GM23338 (cell line): ENCODE measurements at regions not wholly inside any gene's neighbourhood (a gene's known extent, or its start where the extent isn't known, plus 50 kb on each side); places are given as distances from the start of the nearest gene placed in this dataset.

Source experiments
- ATAC-seq: fragments of 200-7000 bp; cut with Tn5 transposase; 3 replicates; pipeline ENCODE4 v1.9.1; 2020
- DNase-seq: peaks from one replicate; pipeline ENCODE4 v3.0.0-alpha.2; 2015; ENCODE audit warnings: low spot score
- H2AFZ ChIP-seq: fragments of 200-600 bp; sonication (generic); 2 replicates; pipeline ENCODE4 v1.8.0; 2016; ENCODE audit warnings: antibody characterized with exemption, mild to moderate bottlenecking, moderate library complexity
- H3F3A ChIP-seq: fragments of 200-600 bp; sonication (generic); replicated peaks from 2 replicates; pipeline ENCODE4 v1.8.0; 2017; ENCODE audit warnings: antibody characterized with exemption, mixed run types, low read depth
- H3K27ac ChIP-seq: fragments of 200-600 bp; sonication (generic); 2 replicates; pipeline ENCODE4 v1.6.1; 2016; ENCODE audit warnings: low read depth
- H3K27me3 ChIP-seq: fragments of 200-600 bp; sonication (generic); 2 replicates; pipeline ENCODE4 v1.8.0; 2016; ENCODE audit warnings: mild to moderate bottlenecking, mixed run types, moderate library complexity; ENCODE audit not compliant: insufficient read depth
- H3K36me3 ChIP-seq: fragments of 200-600 bp; sonication (generic); 2 replicates; pipeline ENCODE4 v1.8.0; 2016; ENCODE audit warnings: mild to moderate bottlenecking; ENCODE audit not compliant: insufficient read depth
- H3K4me1 ChIP-seq: fragments of 200-600 bp; sonication (generic); 2 replicates; pipeline ENCODE4 v1.8.0; 2016; ENCODE audit warnings: mild to moderate bottlenecking, moderate library complexity; ENCODE audit not compliant: insufficient read depth
- H3K4me2 ChIP-seq: fragments of 200-600 bp; sonication (generic); 2 replicates; pipeline ENCODE4 v1.7.1; 2017; ENCODE audit warnings: mixed run types
- H3K4me3 ChIP-seq: fragments of 200-600 bp; sonication (generic); 2 replicates; pipeline ENCODE4 v1.6.1; 2016; ENCODE audit warnings: mixed run types
- H3K79me2 ChIP-seq: fragments of 200-600 bp; sonication (generic); replicated peaks from 2 replicates; pipeline ENCODE4 v1.8.0; 2017; ENCODE audit warnings: mild to moderate bottlenecking; ENCODE audit not compliant: insufficient read depth
- H3K9me2 ChIP-seq: fragments of 200-600 bp; sonication (generic); 2 replicates; pipeline ENCODE4 v1.8.0; 2017; ENCODE audit not compliant: insufficient read depth
- H4K20me1 ChIP-seq: fragments of 200-600 bp; sonication (generic); replicated peaks from 2 replicates; pipeline ENCODE4 v1.8.0; 2017; ENCODE audit warnings: mild to moderate bottlenecking; ENCODE audit not compliant: insufficient read depth
- H3K27ac Mint-ChIP-seq: 2 replicates; pipeline ENCODE4 v1.8.0; 2020; ENCODE audit warnings: inconsistent platforms, mild to moderate bottlenecking, moderate library complexity, mixed read lengths
- H3K27me3 Mint-ChIP-seq: 3 replicates; pipeline ENCODE4 v1.8.0; 2022; ENCODE audit warnings: low read depth, mild to moderate bottlenecking, moderate library complexity, mixed read lengths, inconsistent platforms; ENCODE audit not compliant: insufficient read depth, poor library complexity
- H3K36me3 Mint-ChIP-seq: 3 replicates; pipeline ENCODE4 v1.8.0; 2021; ENCODE audit warnings: low read depth, mild to moderate bottlenecking, inconsistent platforms, moderate library complexity, mixed read lengths
- H3K4me1 Mint-ChIP-seq: 3 replicates; pipeline ENCODE4 v1.8.0; 2020; ENCODE audit warnings: mild to moderate bottlenecking, inconsistent platforms, mixed read lengths
- H3K4me3 Mint-ChIP-seq: 3 replicates; pipeline ENCODE4 v1.8.0; 2021; ENCODE audit warnings: moderate library complexity, mild to moderate bottlenecking, inconsistent platforms, mixed read lengths
- H3K9me3 Mint-ChIP-seq: 3 replicates; pipeline ENCODE4 v1.8.0; 2020; ENCODE audit warnings: moderate library complexity, mild to moderate bottlenecking, inconsistent platforms, mixed read lengths
- CREB1 ChIP-seq: fragments of 250-450 bp; sonication (Bioruptor Pico); IDR thresholded peaks from 2 replicates; pipeline ENCODE4 v1.5.0; 2020; ENCODE audit warnings: low read depth, mild to moderate bottlenecking, moderate library complexity
- EZH2 ChIP-seq: fragments of 200-600 bp; sonication (generic); IDR thresholded peaks from one replicate; pipeline ENCODE4 v1.8.0; 2017; ENCODE audit warnings: antibody characterized with exemption, mild to moderate bottlenecking, low read depth; ENCODE audit not compliant: unreplicated experiment
- JUNB ChIP-seq: IDR thresholded peaks from one replicate; pipeline ENCODE4 v1.6.1; 2016; ENCODE audit warnings: antibody characterized with exemption; ENCODE audit not compliant: unreplicated experiment
- STAT1 ChIP-seq: IDR thresholded peaks from one replicate; pipeline ENCODE4 v1.6.1; 2016; ENCODE audit warnings: antibody characterized with exemption; ENCODE audit not compliant: unreplicated experiment
- ZNF331 ChIP-seq: fragments of 250-450 bp; sonication (Bioruptor Pico); IDR thresholded peaks from 2 replicates; pipeline ENCODE4 v1.5.0; 2020; ENCODE audit warnings: low read depth, mild to moderate bottlenecking, moderate library complexity
- TF ChIP-seq, protein P1 (sequence below): IDR thresholded peaks from one replicate; pipeline ENCODE4 v1.6.1; 2018; ENCODE audit warnings: antibody characterized with exemption; ENCODE audit not compliant: unreplicated experiment
- TF ChIP-seq, protein P2 (sequence below): IDR thresholded peaks from 2 replicates; pipeline ENCODE4 v1.6.1; 2016; ENCODE audit warnings: antibody characterized with exemption
- TF ChIP-seq, protein P3 (sequence below), 2 experiments: fragments of 200-600 bp in 1 of 2; sonication (generic) in 1 of 2; conservative IDR thresholded peaks; 2 replicates each; pipeline versions ENCODE4 v1.5.1 to v1.6.1; 2016 to 2017; ENCODE audit warnings: antibody characterized with exemption in 2 of 2, low read depth in 2 of 2, mild to moderate bottlenecking in 2 of 2, moderate library complexity in 1 of 2

DNA sequence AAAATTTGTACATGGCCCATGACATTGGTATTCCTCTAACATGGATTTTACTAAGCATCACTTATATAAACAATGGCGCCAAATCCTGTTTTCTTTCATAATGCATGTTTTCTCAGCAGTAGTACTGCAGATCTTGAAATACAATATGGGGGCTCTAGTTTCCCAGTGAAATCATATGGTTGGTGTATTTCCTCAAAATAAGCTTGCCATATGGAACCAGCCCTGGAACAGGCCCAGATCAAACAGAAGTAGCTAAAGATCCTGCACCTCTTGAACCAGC, 163.9 kb downstream of the ZNF608 start:
- H3K4me1 ChIP-seq, result peaks cover 32% of the 10 kb centered on the region
- Mint-ChIP-seq H3K9me3 (peaks cover 13% of the 10 kb centered on the region), H3K4me3 (no peak overlapping the region), H3K4me1 (peaks cover 35% of the 10 kb centered on the region), H3K27ac (no peak overlapping the region), H3K27me3 (peaks cover 25% of the 10 kb centered on the region), H3K36me3 (peaks cover 24% of the 10 kb centered on the region; the same call in 2 of the 3 replicates)
- H3K36me3 ChIP-seq, result no peaks in the 10 kb centered on the region
- H3K4me2 ChIP-seq, result 0 out of 2 replicates have a peak overlapping the region, but pooled peaks have one; percentile 60
- H3K9me2 ChIP-seq, result no peaks in the 10 kb centered on the region; the same call in 1 of the 2 replicates
- no peak for ATAC-seq
- DNase-seq, result no peak
- no peak for TF ChIP-seq JUNB
- no peak for TF ChIP-seq STAT1
- TF ChIP-seq EZH2, result no peak
- TF ChIP-seq, protein P1, sequence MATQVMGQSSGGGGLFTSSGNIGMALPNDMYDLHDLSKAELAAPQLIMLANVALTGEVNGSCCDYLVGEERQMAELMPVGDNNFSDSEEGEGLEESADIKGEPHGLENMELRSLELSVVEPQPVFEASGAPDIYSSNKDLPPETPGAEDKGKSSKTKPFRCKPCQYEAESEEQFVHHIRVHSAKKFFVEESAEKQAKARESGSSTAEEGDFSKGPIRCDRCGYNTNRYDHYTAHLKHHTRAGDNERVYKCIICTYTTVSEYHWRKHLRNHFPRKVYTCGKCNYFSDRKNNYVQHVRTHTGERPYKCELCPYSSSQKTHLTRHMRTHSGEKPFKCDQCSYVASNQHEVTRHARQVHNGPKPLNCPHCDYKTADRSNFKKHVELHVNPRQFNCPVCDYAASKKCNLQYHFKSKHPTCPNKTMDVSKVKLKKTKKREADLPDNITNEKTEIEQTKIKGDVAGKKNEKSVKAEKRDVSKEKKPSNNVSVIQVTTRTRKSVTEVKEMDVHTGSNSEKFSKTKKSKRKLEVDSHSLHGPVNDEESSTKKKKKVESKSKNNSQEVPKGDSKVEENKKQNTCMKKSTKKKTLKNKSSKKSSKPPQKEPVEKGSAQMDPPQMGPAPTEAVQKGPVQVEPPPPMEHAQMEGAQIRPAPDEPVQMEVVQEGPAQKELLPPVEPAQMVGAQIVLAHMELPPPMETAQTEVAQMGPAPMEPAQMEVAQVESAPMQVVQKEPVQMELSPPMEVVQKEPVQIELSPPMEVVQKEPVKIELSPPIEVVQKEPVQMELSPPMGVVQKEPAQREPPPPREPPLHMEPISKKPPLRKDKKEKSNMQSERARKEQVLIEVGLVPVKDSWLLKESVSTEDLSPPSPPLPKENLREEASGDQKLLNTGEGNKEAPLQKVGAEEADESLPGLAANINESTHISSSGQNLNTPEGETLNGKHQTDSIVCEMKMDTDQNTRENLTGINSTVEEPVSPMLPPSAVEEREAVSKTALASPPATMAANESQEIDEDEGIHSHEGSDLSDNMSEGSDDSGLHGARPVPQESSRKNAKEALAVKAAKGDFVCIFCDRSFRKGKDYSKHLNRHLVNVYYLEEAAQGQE, result no peak
- TF ChIP-seq, protein P2, sequence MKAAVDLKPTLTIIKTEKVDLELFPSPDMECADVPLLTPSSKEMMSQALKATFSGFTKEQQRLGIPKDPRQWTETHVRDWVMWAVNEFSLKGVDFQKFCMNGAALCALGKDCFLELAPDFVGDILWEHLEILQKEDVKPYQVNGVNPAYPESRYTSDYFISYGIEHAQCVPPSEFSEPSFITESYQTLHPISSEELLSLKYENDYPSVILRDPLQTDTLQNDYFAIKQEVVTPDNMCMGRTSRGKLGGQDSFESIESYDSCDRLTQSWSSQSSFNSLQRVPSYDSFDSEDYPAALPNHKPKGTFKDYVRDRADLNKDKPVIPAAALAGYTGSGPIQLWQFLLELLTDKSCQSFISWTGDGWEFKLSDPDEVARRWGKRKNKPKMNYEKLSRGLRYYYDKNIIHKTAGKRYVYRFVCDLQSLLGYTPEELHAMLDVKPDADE, result no peak
- TF ChIP-seq, protein P3, sequence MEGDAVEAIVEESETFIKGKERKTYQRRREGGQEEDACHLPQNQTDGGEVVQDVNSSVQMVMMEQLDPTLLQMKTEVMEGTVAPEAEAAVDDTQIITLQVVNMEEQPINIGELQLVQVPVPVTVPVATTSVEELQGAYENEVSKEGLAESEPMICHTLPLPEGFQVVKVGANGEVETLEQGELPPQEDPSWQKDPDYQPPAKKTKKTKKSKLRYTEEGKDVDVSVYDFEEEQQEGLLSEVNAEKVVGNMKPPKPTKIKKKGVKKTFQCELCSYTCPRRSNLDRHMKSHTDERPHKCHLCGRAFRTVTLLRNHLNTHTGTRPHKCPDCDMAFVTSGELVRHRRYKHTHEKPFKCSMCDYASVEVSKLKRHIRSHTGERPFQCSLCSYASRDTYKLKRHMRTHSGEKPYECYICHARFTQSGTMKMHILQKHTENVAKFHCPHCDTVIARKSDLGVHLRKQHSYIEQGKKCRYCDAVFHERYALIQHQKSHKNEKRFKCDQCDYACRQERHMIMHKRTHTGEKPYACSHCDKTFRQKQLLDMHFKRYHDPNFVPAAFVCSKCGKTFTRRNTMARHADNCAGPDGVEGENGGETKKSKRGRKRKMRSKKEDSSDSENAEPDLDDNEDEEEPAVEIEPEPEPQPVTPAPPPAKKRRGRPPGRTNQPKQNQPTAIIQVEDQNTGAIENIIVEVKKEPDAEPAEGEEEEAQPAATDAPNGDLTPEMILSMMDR (conservative IDR thresholded peaks at IDR 0.05; ENCODE audit: low read depth in 2 of 2), result no peak
- H4K20me1 ChIP-seq, result no peaks in the 10 kb centered on the region
- H3K27me3 ChIP-seq, result peaks cover 31% of the 10 kb centered on the region
- no peak overlapping the region for H2AFZ ChIP-seq
- H3K79me2 ChIP-seq, result no peaks in the 10 kb centered on the region
- H3K4me3 ChIP-seq, result no peak overlapping the region
- H3K27ac ChIP-seq, result no peak overlapping the region
- H3F3A ChIP-seq, result peaks cover 11% of the 10 kb centered on the region

DNA sequence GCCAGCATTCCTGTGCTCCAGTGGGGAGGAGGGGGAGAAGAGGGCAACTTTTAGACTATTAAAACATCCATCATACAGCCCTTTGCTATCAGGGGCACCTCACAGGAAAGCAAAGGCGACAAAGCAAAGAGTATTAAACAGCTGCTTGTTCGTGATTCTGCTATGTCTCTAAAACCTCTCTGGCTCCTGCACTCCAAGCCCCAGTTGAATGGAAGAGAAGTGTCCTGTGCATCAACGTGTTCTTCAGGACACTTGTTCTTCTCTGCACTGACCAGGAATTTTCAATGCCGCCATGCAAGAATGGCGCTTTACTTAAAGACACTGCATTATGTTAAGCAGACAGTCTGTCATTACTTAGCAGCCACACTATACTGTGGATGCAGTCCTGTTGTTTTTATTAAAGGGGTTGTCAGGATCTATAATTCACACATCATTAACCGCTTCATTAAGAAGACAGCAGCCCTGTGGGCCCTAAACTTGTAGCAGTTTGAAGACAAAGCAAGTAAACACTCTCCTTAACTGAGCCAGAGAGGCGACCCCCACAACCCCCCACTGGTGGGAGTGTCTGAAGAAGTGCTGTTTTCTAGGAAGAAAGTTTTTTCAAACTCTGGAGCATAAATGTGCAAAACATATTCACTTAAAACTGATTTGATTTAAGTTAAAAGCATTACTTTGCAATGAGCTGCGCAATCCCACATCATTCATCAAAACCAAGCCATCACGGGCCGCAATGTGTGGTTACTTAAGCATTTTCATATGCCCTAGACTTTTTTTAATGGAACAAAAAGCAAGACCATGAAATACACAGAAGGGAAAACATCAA, 164.5 kb downstream of the ZNF608 start:
- no peak for ATAC-seq
- H3K4me1 Mint-ChIP-seq, result peaks cover 36% of the 10 kb centered on the region
- no peak for DNase-seq
- Histone ChIP-seq H3F3A (peaks cover 11% of the 10 kb centered on the region), H3K9me2 (no peaks in the 10 kb centered on the region; the same call in 1 of the 2 replicates), H3K27me3 (peaks cover 31% of the 10 kb centered on the region), H3K36me3 (no peaks in the 10 kb centered on the region), H4K20me1 (no peaks in the 10 kb centered on the region), H3K4me3 (no peak overlapping the region), H3K79me2 (no peaks in the 10 kb centered on the region), H2AFZ (no peak overlapping the region), H3K27ac (peak overlapping the region; percentile 61; the same call in 1 of the 2 replicates), H3K4me2 (peak overlapping the region; percentile 60), H3K4me1 (peaks cover 33% of the 10 kb centered on the region)
- H3K27ac Mint-ChIP-seq, result peak overlapping the region; percentile 86; the same call in 1 of the 2 replicates
- H3K9me3 Mint-ChIP-seq, result peaks cover 13% of the 10 kb centered on the region
- peaks cover 24% of the 10 kb centered on the region; the same call in 2 of the 3 replicates for H3K36me3 Mint-ChIP-seq
- H3K27me3 Mint-ChIP-seq, result peaks cover 25% of the 10 kb centered on the region
- peak overlapping the region; percentile 26; the same call in 2 of the 3 replicates for H3K4me3 Mint-ChIP-seq
- TF ChIP-seq, protein P1, result no peak
- TF ChIP-seq, protein P2, result no peak
- TF ChIP-seq ZNF331 (CRISPR knock-in tag) (no peak), EZH2 (no peak), CREB1 (CRISPR knock-in tag) (no peak)
- TF ChIP-seq, protein P3 (conservative IDR thresholded peaks at IDR 0.05; ENCODE audit: low read depth in 2 of 2), result no peak
